Stimulated activated CD8-positive, alpha-beta memory T cell treated with anti-CD3 and anti-CD28 coated beads, Interleukin-7, amount 100 ng/mL, for 1 hour (primary cell): ENCODE measurements at regions not wholly inside any gene's neighbourhood (a gene's known extent, or its start where the extent isn't known, plus 50 kb on each side); places are given as distances from the start of the nearest gene placed in this dataset.

Experiments used
- DNase-seq, 2 donors: peaks; one replicate each; pipeline ENCODE4 v3.0.0-alpha.2; 2020; ENCODE audit warnings: low read depth in 2 of 2

DNA sequence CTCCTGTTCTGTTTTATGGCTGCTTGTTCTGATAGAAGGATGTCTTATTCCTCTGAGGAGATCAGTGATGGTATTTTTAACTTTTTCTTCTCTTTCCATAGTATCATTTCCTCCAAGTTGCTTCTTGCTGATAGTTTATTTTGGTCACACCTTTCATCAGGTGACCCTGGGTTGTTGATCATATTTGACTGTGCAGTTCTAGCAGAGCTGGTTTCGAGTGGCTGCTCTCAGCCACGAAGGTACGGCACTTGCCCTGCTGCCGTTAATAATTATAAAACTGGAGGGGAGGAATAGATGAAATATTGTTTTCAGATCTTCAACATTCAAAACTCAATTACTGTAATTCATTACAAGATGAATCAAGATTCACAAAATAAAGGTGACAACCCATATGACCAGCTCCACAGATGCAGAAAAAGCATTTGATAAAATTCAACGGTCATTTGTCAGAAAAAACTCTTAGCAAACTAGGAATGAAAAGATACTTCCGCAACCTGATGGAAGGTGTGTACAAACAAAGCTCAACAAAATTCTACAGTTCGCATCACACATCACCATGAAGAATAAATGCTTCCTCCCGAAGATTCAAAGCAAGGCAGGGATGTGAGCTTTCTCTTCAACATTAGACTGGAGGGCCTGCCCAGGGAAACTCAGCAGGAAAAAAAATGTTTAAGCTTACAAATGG is 59.2 kb upstream of the RTL6 start:
- no peak for DNase-seq

DNA sequence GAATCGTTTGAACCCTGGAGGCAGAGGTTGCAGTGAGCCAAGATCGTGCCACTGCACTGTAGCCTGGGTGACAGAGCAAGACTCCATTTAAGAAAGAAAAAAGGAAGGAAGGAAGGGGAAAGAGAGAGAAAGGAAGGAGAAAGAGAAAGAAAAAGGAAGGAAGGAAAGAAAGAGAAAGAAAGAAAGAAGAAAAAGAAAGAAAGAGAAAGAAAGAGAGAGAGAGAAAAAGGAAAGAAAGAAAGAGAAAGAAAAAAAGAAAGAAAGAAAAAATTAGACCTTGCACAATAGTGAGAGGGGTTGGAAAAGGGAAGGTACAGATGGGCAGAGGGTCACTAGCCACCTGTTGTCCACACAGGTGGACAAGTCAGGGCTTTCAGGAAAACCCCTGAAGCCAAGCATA is 57.6 kb upstream of the RTL6 start:
- DNase-seq = no peak

DNA sequence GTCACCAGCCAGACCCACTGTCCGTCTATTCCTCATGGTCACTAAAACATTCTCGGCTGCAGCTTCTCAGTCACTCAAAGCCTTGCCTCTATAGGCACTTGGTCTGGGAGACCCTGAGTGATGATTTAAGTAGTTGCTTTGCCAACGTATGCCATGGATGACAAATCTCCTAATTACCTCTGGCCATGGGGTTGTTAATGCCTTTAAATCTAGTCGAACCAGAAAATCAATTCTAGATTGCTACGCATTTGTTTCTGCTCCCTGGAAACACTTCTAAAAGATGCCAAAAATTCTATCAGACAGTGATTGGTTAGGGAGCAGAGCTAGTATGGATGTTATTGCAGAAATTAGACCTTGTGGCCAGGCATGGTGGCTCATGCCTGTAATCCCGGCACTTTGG is 57.0 kb upstream of the RTL6 start:
- no peak for DNase-seq

DNA sequence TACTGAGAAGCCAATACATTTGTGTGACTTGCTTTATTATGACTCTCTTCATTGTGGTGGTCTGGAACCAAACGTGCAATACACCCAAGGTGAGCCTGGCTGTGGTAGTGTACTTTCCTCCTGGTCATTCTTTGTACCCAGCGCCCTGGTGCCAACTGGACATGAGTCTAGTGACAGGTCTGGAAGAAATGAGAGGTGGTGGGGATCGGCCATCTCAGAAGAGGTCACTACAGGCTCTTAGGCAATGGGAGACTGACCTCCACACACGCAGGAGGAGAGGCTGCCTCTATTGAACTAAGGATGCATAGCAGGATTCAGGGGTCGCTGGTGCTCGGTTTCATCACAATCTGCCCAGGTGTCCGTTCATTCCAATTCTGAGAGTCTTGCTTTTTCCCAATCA is 56.4 kb upstream of the RTL6 start:
- DNase-seq = no peak

DNA sequence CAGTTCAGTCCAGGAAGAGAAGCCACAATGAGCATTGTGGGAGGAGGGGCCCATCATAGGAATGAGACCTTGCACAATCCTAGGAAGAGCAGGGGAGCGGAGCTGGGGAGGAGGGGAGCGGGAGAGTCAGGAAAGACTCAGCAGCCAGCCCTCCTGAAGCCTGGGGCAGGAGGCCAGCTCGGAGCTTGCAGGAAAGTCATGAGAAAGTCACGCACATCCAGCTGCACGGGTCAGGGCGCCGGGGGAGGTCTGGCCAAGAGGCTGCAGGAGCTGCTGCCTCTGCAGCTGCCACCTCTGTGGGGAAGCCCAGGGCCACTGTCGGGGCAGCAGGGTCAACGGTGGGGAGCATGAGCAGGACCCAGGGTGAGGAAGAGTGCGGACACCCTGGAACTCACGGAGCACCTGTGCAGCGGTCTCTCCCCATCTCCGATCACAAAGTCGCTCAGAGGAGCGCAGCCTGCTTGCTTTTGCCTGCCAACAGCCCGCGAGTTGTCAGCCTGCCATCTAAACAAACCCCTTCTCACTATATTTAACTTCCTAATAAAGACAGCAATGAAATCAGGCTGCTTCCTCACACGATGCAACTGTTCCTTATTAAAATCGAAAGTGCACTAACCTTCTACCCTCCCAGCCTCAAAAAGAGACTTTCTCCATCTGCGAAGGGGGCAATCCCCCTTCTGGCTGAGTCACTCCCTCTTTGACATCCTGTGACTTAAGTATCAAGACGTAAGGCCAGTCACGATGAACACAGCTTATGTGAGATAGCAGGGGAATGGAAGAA is 52.9 kb upstream of the RTL6 start:
- no peak for DNase-seq

DNA sequence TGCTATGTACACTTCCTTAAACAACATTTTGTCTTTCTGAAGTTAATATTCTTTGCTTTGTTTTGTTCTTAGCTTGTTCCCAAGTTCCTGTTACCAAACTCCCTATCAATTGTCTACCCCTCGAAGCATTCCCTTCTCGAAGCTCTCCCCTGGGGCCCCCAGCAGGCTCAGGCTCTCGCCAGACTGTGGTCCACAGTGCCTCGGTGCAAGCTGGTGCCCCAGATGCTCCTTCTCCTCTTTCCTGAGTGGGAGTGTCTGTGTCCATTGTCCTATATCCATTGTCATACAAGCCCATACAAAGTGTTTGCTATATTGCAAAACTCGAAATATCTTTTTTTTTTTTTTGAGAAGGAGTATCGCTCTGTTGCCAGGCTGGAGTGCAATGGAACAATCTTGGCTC is 51.7 kb upstream of the RTL6 start:
- DNase-seq = no peak

DNA sequence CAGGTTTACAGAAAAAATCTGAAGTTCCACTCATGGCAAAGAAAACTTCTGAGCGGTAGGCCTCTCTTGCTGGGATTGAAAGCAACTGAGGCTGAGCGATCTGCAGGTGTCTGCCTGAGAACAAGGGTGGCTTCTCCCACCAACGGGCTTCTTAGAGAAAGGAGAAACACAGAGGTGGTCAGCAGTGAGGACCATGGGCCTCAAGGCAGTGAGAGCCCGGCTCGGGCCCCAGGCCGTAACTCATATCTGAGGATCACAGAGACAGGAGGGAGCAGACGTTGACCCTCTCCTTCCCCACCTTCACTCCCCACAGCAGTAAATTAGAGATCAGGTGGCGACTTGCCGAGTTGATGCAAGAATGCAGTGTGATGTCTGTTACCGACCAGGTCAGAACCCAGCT is 50.9 kb upstream of the RTL6 start:
- no peak for DNase-seq
